ENCODE measurements at regions not wholly inside any gene's neighbourhood (a gene's known extent, or its start where the extent isn't known, plus 50 kb on each side); places are given as distances from the start of the nearest gene placed in this dataset.
A peak's percentile ranks its signal among the peaks of the same experiment; 100 is the strongest.

GRCh38 chr3:87167628-87168456 is 59.3 kb upstream of the CHMP2B start (continued):
- no peak for TF ChIP-seq ZNF384 (IDR thresholded peaks at IDR 0.05; ENCODE audit: borderline replicate concordance, low read depth, low read length)
- no peak for TF ChIP-seq SREBF2 (IDR thresholded peaks at IDR 0.05; ENCODE audit: low read length)
- TF ChIP-seq JUNB (IDR thresholded peaks at IDR 0.05), result no peak
- no peak for TF ChIP-seq BRCA1 (IDR thresholded peaks at IDR 0.05; ENCODE audit: low read depth, low read length)
- no peak for TF ChIP-seq ZBTB40 (IDR thresholded peaks at IDR 0.05; ENCODE audit: borderline replicate concordance)
- no peak for TF ChIP-seq CEBPZ (IDR thresholded peaks at IDR 0.05; ENCODE audit: low read depth, low read length)
- TF ChIP-seq BCL3 (IDR thresholded peaks at IDR 0.05; ENCODE audit: borderline replicate concordance, insufficient read depth, low read depth, low read length, poor library complexity, severe bottlenecking), result no peak
- no peak for TF ChIP-seq HDAC2 (IDR thresholded peaks at IDR 0.05)
- TF ChIP-seq SMC3 (IDR thresholded peaks at IDR 0.05; ENCODE audit: borderline replicate concordance, low read length), result peak; percentile 29; the same call in 1 of the 2 replicates
- no peak for TF ChIP-seq RCOR1 (conservative IDR thresholded peaks at IDR 0.05; ENCODE audit: low read depth, low read length)
- TF ChIP-seq HCFC1 (IDR thresholded peaks at IDR 0.05; ENCODE audit: low read length), result no peak
- no peak for TF ChIP-seq PBX3 (IDR thresholded peaks at IDR 0.05; ENCODE audit: insufficient replicate concordance, low read depth, low read length)
- TF ChIP-seq CHD1 (IDR thresholded peaks at IDR 0.05; ENCODE audit: low read depth, low read length), result no peak
- no peak for TF ChIP-seq ELK1 (IDR thresholded peaks at IDR 0.05; ENCODE audit: low read depth, low read length)
- TF ChIP-seq BCLAF1 (IDR thresholded peaks at IDR 0.05), result no peak
